H1 (cell line): ENCODE measurements at regions not wholly inside any gene's neighbourhood (a gene's known extent, or its start where the extent isn't known, plus 50 kb on each side); places are given as distances from the start of the nearest gene placed in this dataset.

Experiments used
- CTCF ChIA-PET: fragments of 300-600 bp; sonication (Branson Sonifier 250); formaldehyde crosslinking; loops from one replicate; lab custom pipeline; 2021; ENCODE audit not compliant: partially characterized antibody; lab: Charles Lee
- POLR2A ChIA-PET: fragments of 300-600 bp; sonication (Branson Sonifier 250); formaldehyde crosslinking; loops from one replicate; lab custom pipeline; 2021; ENCODE audit warnings: inconsistent platforms; ENCODE audit not compliant: partially characterized antibody; lab: Charles Lee
- DNase-seq, 2 experiments: peaks; one replicate each; pipeline versions ENCODE4 v3.0.0 to v3.0.0-alpha.2; 2010 to 2022; ENCODE audit warnings: low spot score in 2 of 2, low read depth in 1 of 2, mixed read lengths in 1 of 2
- FAIRE-seq: peaks from 2 replicates; lab custom pipeline; 2011; peaks lifted over from hg19 to GRCh38; lab: Jason Lieb, UNC
- H2AFZ ChIP-seq: 2 replicates; pipeline ENCODE4 v1.8.1; 2012; ENCODE audit warnings: low read length, inconsistent platforms
- H2AK5ac ChIP-seq: 2 replicates; pipeline ENCODE4 v1.6.1; 2013; ENCODE audit warnings: low read depth, low read length
- H2BK120ac ChIP-seq: replicated peaks from 2 replicates; pipeline ENCODE3; 2013; ENCODE audit warnings: low read depth, low read length, inconsistent platforms
- H2BK12ac ChIP-seq: 2 replicates; pipeline ENCODE4 v1.6.1; 2013; ENCODE audit warnings: low read depth, low read length
- H2BK15ac ChIP-seq: 2 replicates; pipeline ENCODE4 v1.6.1; 2013; ENCODE audit warnings: low read length
- H2BK20ac ChIP-seq: 2 replicates; pipeline ENCODE4 v1.6.1; 2013; ENCODE audit warnings: low read length
- H2BK5ac ChIP-seq: 2 replicates; pipeline ENCODE4 v1.6.1; 2013; ENCODE audit warnings: low read depth, low read length
- H3K14ac ChIP-seq: 2 replicates; pipeline ENCODE4 v1.6.1; 2013; ENCODE audit warnings: inconsistent platforms; ENCODE audit not compliant: insufficient read length
- H3K18ac ChIP-seq: 2 replicates; pipeline ENCODE4 v1.6.1; 2013; ENCODE audit warnings: low read length; ENCODE audit errors: extremely low read depth
- H3K23ac ChIP-seq: 2 replicates; pipeline ENCODE4 v1.6.1; 2013; ENCODE audit warnings: inconsistent platforms; ENCODE audit not compliant: insufficient read length
- H3K23me2 ChIP-seq: 2 replicates; pipeline ENCODE4 v1.6.1; 2013; ENCODE audit warnings: low read depth, low read length
- H3K27ac ChIP-seq: 2 replicates; pipeline ENCODE4 v1.6.1; 2011; ENCODE audit warnings: low read depth, low read length, inconsistent platforms
- H3K27me3 ChIP-seq, 4 experiments: replicated peaks in 1 of 4; 1 replicate in 1 of 4; 2 replicates in 3 of 4; pipeline versions ENCODE4 v1.6.1 to v1.8.1; 2011 to 2013; ENCODE audit warnings: low read length in 3 of 4, mild to moderate bottlenecking in 3 of 4, inconsistent platforms in 2 of 4, mixed read lengths in 2 of 4, moderate library complexity in 1 of 4; ENCODE audit not compliant: control insufficient read depth in 3 of 4, insufficient read depth in 3 of 4; ENCODE audit errors: extremely low read depth in 1 of 4
- H3K36me3 ChIP-seq, 4 experiments: 2 replicates each; pipeline versions ENCODE4 v1.6.1 to v1.8.1; 2011 to 2013; ENCODE audit warnings: mild to moderate bottlenecking in 4 of 4, low read length in 3 of 4, moderate library complexity in 2 of 4, control low read depth in 1 of 4, inconsistent platforms in 1 of 4; ENCODE audit not compliant: insufficient read depth in 4 of 4, control insufficient read depth in 2 of 4
- H3K4ac ChIP-seq: replicated peaks from 2 replicates; pipeline ENCODE3; 2013; ENCODE audit warnings: low read length, low read depth, mixed read lengths, inconsistent platforms; ENCODE audit not compliant: insufficient read length
- H3K4me1 ChIP-seq, 4 experiments: replicated peaks in 1 of 4; 1 replicate in 1 of 4; 2 replicates in 3 of 4; pipeline versions ENCODE4 v1.6.1 to v1.8.1; 2011 to 2013; ENCODE audit warnings: low read length in 3 of 4, inconsistent platforms in 2 of 4, mixed read lengths in 1 of 4; ENCODE audit not compliant: insufficient read depth in 4 of 4, control insufficient read depth in 3 of 4
- H3K4me2 ChIP-seq, 2 experiments: 2 replicates each; pipeline versions ENCODE4 v1.6.1 to v1.8.1; 2011 to 2013; ENCODE audit warnings: low read depth in 2 of 2, low read length in 2 of 2, control low read depth in 1 of 2, inconsistent platforms in 1 of 2, mild to moderate bottlenecking in 1 of 2; ENCODE audit not compliant: insufficient read depth in 1 of 2
- H3K4me3 ChIP-seq, 4 experiments: fragments of 200-600, 300-600 bp in 1 of 4; sonication (generic), shearing (Covaris generic), sonication (Bioruptor Twin) in 1 of 4; 2 replicates each; pipeline versions ENCODE4 v1.5.1 to v1.8.1; 2011 to 2016; ENCODE audit warnings: low read length in 4 of 4, low read depth in 3 of 4, control low read depth in 2 of 4, inconsistent platforms in 2 of 4, mild to moderate bottlenecking in 2 of 4, mixed read lengths in 1 of 4, moderate library complexity in 1 of 4; ENCODE audit not compliant: insufficient read depth in 2 of 4; ENCODE audit errors: extremely low read depth in 1 of 4
- H3K56ac ChIP-seq: replicated peaks from 2 replicates; pipeline ENCODE3; 2013; ENCODE audit warnings: low read depth, mild to moderate bottlenecking, mixed read lengths, low read length, inconsistent platforms; ENCODE audit not compliant: insufficient read length
- H3K79me1 ChIP-seq: 2 replicates; pipeline ENCODE4 v1.6.1; 2013; ENCODE audit warnings: low read depth, low read length, control low read depth
- H3K79me2 ChIP-seq, 2 experiments: 2 replicates each; pipeline versions ENCODE4 v1.6.1 to v1.8.1; 2012 to 2013; ENCODE audit warnings: low read length in 2 of 2, mild to moderate bottlenecking in 2 of 2, inconsistent platforms in 1 of 2; ENCODE audit not compliant: insufficient read depth in 2 of 2, control insufficient read depth in 1 of 2
- H3K9ac ChIP-seq, 4 experiments: replicated peaks in 1 of 4; 1 replicate in 1 of 4; 2 replicates in 3 of 4; pipeline versions ENCODE4 v1.6.1 to v1.8.1; 2011 to 2013; ENCODE audit warnings: low read depth in 3 of 4, low read length in 3 of 4, control low read depth in 2 of 4, mild to moderate bottlenecking in 2 of 4, moderate library complexity in 2 of 4, inconsistent platforms in 1 of 4; ENCODE audit errors: extremely low read depth in 1 of 4
- H3K9me3 ChIP-seq, 2 experiments: 2 replicates each; pipeline versions ENCODE4 v1.6.1 to v1.8.1; 2012 to 2013; ENCODE audit warnings: mild to moderate bottlenecking in 2 of 2, moderate library complexity in 2 of 2, control low read depth in 1 of 2, inconsistent platforms in 1 of 2, low read depth in 1 of 2, low read length in 1 of 2, mixed read lengths in 1 of 2; ENCODE audit not compliant: insufficient read depth in 2 of 2
- H4K20me1 ChIP-seq, 2 experiments: replicated peaks in 1 of 2; 2 replicates each; pipeline versions ENCODE3 to v1.8.1; 2011 to 2013; ENCODE audit warnings: inconsistent platforms in 2 of 2, low read length in 2 of 2, mild to moderate bottlenecking in 1 of 2; ENCODE audit not compliant: insufficient read depth in 2 of 2, control insufficient read depth in 1 of 2
- H4K5ac ChIP-seq: 2 replicates; pipeline ENCODE4 v1.6.1; 2013; ENCODE audit warnings: low read length, low read depth, mixed read lengths, inconsistent platforms; ENCODE audit not compliant: insufficient read length
- H4K8ac ChIP-seq: 2 replicates; pipeline ENCODE4 v1.8.0; 2013; ENCODE audit warnings: mild to moderate bottlenecking, moderate library complexity, low read length, inconsistent platforms; ENCODE audit not compliant: insufficient read depth; ENCODE audit errors: extremely low read depth
- H4K91ac ChIP-seq: replicated peaks from 2 replicates; pipeline ENCODE3; 2013; ENCODE audit warnings: low read length, mixed read lengths, inconsistent platforms; ENCODE audit not compliant: insufficient read length
- CHD2 ChIP-seq: IDR thresholded peaks from 2 replicates; pipeline ENCODE4 v1.6.1; 2012; ENCODE audit warnings: low read length, improper control_type of control experiment
- RNF2 ChIP-seq: fragments of 200-900, 300-1000 bp; sonication (generic); IDR thresholded peaks from 2 replicates; pipeline ENCODE4 v1.7.1; 2016; ENCODE audit warnings: borderline replicate concordance, low read depth, mild to moderate bottlenecking, antibody characterized with exemption, low read length; ENCODE audit not compliant: poor library complexity, severe bottlenecking; ENCODE audit errors: missing control alignments
- TBP ChIP-seq: IDR thresholded peaks from 2 replicates; pipeline ENCODE4 v1.6.1; 2011; ENCODE audit warnings: low read depth, low read length, improper control_type of control experiment
- WGBS, 2 experiments: shearing (Covaris generic) in 1 of 2; methylation state at CpG; one replicate each; pipeline versions ENCODE4 v1.1.6 to v1.1.7; 2013 to 2015; ENCODE audit warnings: low lambda C conversion rate in 2 of 2, mixed read lengths in 2 of 2, inconsistent platforms in 1 of 2, low coverage in 1 of 2, missing lambda C conversion rate in 1 of 2; ENCODE audit not compliant: insufficient replicate concordance in 2 of 2, insufficient coverage in 1 of 2, insufficient read length in 1 of 2; ENCODE audit errors: extremely low coverage in 1 of 2, missing lambda C conversion rate in 1 of 2; 5-methylcytosine and 5-hydroxymethylcytosine counted together

DNA sequence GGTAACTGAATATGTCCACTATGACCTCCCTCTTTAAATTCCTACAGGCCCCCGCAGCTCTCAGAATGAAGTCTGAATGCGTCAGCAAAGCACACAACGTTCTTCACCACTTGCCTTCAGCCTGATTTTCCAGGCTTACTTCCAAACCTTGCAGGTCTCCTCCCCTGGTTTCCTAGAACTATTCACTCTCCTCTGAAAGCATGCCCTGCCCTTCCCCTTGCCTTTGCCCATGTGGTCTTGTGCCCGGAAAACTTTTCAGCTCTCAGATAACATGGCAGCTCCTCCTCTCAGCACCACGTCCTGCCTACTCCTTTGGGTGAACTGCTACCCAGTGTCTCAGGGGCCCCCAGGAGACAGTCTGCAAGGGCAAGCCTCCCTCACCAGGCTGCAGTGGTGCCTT lies 268.5 kb upstream of the LDB2 start:
- WGBS, 2 experiments, result 91% methylated on average over 4 of the region's 5 CpGs; no CpG with 5 or more reads in 1 of the 2 experiments
- Histone ChIP-seq H3K56ac (no peak overlapping the region), H3K23ac (no peak overlapping the region), H2BK15ac (no peak overlapping the region), H4K20me1 (no peaks in the 10 kb centered on the region), H3K18ac (no peak overlapping the region), H2AFZ (no peak overlapping the region), H4K5ac (no peak overlapping the region), H3K23me2 (no peaks in the 10 kb centered on the region), H3K4ac (no peak overlapping the region), H3K14ac (no peak overlapping the region), H3K79me1 (no peaks in the 10 kb centered on the region), H3K9me3 (no peaks in the 10 kb centered on the region), H3K27me3 (peaks cover 0 to 6% (median 2%) of the 10 kb centered on the region in 4 experiments; a peak in 3 of 7 replicates), H2BK5ac (no peak overlapping the region), H3K4me2 (no peak overlapping the region), H3K36me3 (no peaks in the 10 kb centered on the region), H4K91ac (no peak overlapping the region), H3K27ac (no peak overlapping the region), H3K79me2 (no peaks in the 10 kb centered on the region), H2AK5ac (no peak overlapping the region), H4K8ac (no peak overlapping the region), H2BK12ac (no peak overlapping the region), H3K4me3 (no peak overlapping the region), H2BK120ac (no peak overlapping the region), H2BK20ac (peak overlapping the region; percentile 36; the same call in 1 of the 2 replicates), H3K4me1 (peaks cover 0 to 5% (median 1%) of the 10 kb centered on the region in 4 experiments; a peak in 3 of 7 replicates), H3K9ac (no peak overlapping the region)
- ChIA-PET POLR2A (no interaction called here), CTCF (interaction anchor here (0.8 to 1.0 kb wide), 2 partner anchors 22 to 281 kb away, joined by 3 to 4 read pairs; no protein-coding TSS in a partner anchor)
- FAIRE-seq (no peak), DNase-seq (no peak)
- no peak for TF ChIP-seq TBP
- no peak for TF ChIP-seq RNF2
- TF ChIP-seq CHD2, result no peak
